ENCODE measurements at regions not wholly inside any gene's neighbourhood (a gene's known extent, or its start where the extent isn't known, plus 50 kb on each side); places are given as distances from the start of the nearest gene placed in this dataset.
A peak's percentile ranks its signal among the peaks of the same experiment; 100 is the strongest.
"Not testable (repeated sequence)": the region's sequence is repeated elsewhere in the genome, so short reads cannot be mapped to it uniquely, and the experiment has no call there.

GRCh38 chr5:166909926-166910325 is 1381.5 kb upstream of the WWC1 start:
- TF ChIP-seq, protein P1, sequence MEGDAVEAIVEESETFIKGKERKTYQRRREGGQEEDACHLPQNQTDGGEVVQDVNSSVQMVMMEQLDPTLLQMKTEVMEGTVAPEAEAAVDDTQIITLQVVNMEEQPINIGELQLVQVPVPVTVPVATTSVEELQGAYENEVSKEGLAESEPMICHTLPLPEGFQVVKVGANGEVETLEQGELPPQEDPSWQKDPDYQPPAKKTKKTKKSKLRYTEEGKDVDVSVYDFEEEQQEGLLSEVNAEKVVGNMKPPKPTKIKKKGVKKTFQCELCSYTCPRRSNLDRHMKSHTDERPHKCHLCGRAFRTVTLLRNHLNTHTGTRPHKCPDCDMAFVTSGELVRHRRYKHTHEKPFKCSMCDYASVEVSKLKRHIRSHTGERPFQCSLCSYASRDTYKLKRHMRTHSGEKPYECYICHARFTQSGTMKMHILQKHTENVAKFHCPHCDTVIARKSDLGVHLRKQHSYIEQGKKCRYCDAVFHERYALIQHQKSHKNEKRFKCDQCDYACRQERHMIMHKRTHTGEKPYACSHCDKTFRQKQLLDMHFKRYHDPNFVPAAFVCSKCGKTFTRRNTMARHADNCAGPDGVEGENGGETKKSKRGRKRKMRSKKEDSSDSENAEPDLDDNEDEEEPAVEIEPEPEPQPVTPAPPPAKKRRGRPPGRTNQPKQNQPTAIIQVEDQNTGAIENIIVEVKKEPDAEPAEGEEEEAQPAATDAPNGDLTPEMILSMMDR (IDR thresholded peaks at IDR 0.05), result no peak
- TF ChIP-seq ZFX (IDR thresholded peaks at IDR 0.05; ENCODE audit: borderline replicate concordance), result no peak
- H3K27ac ChIP-seq, result no peak overlapping the region

DNA sequence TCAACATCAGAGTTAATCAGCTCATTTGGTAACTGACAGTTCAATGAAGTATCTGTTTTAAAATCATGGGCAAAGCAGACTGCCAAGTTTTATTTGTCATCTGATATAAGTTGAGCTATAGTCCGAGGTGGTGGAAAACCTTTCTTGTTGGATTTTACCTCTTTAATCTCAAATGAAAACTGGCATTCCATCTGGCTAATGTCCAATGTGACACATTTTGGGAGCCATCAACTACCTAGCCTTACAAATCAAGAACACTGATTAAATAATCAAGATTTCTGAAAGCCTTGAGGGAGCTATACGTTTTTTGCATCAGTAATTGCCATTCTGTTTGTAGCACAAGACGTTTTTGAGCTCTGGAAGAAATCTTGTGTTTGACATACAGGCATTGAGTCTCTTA is 1380.5 kb upstream of the WWC1 start:
- TF ChIP-seq ZFX (IDR thresholded peaks at IDR 0.05; ENCODE audit: borderline replicate concordance), result no peak
- TF ChIP-seq, protein P1 (IDR thresholded peaks at IDR 0.05), result no peak
- no peak overlapping the region for H3K27ac ChIP-seq

GRCh38 chr5:166916021-166916420 is 1375.4 kb upstream of the WWC1 start:
- no peak for TF ChIP-seq ZFX (IDR thresholded peaks at IDR 0.05; ENCODE audit: borderline replicate concordance)
- TF ChIP-seq, protein P1 (IDR thresholded peaks at IDR 0.05), result no peak
- H3K27ac ChIP-seq, result peak overlapping the region; percentile 45

- no peak overlapping the region for H3K27ac ChIP-seq
- TF ChIP-seq, protein P1 (IDR thresholded peaks at IDR 0.05), result no peak
- TF ChIP-seq ZFX (IDR thresholded peaks at IDR 0.05; ENCODE audit: borderline replicate concordance), result no peak
Measured at GRCh38 chr5:166926138-166926537, 1365.3 kb upstream of the WWC1 start.

GRCh38 chr5:166926806-166927475 is 1364.5 kb upstream of the WWC1 start:
- not testable (repeated sequence) for H3K27ac ChIP-seq

DNA sequence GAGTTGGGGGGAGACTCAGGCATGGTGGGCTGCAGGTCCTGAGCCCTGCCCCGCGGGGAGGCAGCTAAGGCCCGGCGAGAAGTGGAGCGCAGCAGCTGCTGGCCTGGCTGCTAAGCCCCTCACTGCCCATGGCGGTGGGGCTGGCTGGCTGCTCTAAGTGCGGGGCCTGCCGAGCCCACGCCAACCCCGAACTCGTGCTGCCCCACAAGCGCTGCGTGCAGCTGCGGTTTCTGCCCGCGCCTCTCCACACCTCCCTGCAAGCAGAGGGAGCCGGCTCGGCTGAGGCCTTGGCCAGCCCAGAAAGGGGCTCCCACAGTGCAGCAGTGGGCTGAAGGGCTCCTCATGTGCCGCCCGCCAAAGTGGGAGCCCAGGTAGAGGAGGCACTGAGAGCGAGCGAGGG is 1355.1 kb upstream of the WWC1 start:
- TF ChIP-seq, protein P1 (IDR thresholded peaks at IDR 0.05), result no peak
- no peak for TF ChIP-seq ZFX (IDR thresholded peaks at IDR 0.05; ENCODE audit: borderline replicate concordance)
- H3K27ac ChIP-seq, result no peak overlapping the region

DNA sequence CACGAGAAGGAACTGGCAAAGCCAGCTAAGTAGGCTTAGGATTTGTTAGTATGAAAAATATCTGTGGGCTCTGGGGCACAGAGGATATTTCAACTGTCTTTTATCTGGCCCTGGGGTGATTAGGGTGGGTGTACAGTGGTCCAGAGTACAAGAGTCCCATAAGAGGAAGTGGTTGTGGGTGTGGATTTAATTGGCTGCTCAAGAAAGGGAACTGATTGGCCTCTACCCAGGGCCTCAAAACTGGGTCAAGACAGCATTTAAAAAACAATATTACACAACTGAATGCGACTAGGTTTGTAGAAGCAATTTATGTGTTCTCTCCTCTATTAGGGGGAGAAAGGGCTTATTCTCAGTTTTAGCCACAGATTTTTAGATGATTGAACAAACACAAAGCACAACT is 1353.4 kb upstream of the WWC1 start:
- no peak overlapping the region for H3K27ac ChIP-seq
- TF ChIP-seq, protein P1 (IDR thresholded peaks at IDR 0.05), result no peak
- TF ChIP-seq ZFX (IDR thresholded peaks at IDR 0.05; ENCODE audit: borderline replicate concordance), result no peak

- no peak overlapping the region for H3K27ac ChIP-seq
- TF ChIP-seq, protein P1 (IDR thresholded peaks at IDR 0.05), result no peak
- TF ChIP-seq ZFX (IDR thresholded peaks at IDR 0.05; ENCODE audit: borderline replicate concordance), result no peak
Measured at GRCh38 chr5:166942948-166943347, 1348.5 kb upstream of the WWC1 start.
